Effector memory CD8-positive, alpha-beta T cell (primary cell): ENCODE measurements at regions not wholly inside any gene's neighbourhood (a gene's known extent, or its start where the extent isn't known, plus 50 kb on each side); places are given as distances from the start of the nearest gene placed in this dataset.
"Not testable (repeated sequence)": the region's sequence is repeated elsewhere in the genome, so short reads cannot be mapped to it uniquely, and the experiment has no call there.

Experiments used
- ATAC-seq: fragments of 150-1000 bp; cut with Tn5 transposase; replicated peaks from 2 replicates; pipeline ENCODE4 v1.10.0; 2021; ENCODE audit warnings: mild to moderate bottlenecking, moderate library complexity
- DNase-seq, 3 experiments: peaks; one replicate each; pipeline ENCODE4 v3.0.0; 2021
- H3K27ac Mint-ChIP-seq, 2 donors: one replicate each; pipeline ENCODE4 v1.8.0; 2022; ENCODE audit warnings: mild to moderate bottlenecking in 2 of 2, mixed read lengths in 2 of 2, moderate library complexity in 2 of 2
- H3K27me3 Mint-ChIP-seq, 2 donors: one replicate each; pipeline ENCODE4 v1.8.0; 2022; ENCODE audit warnings: mixed read lengths in 2 of 2
- H3K36me3 Mint-ChIP-seq: one replicate; pipeline ENCODE4 v1.8.0; 2022; ENCODE audit warnings: mild to moderate bottlenecking, moderate library complexity, mixed read lengths; ENCODE audit not compliant: insufficient read depth
- H3K4me1 Mint-ChIP-seq, 2 donors: one replicate each; pipeline ENCODE4 v1.8.0; 2022; ENCODE audit warnings: low read depth in 2 of 2, mixed read lengths in 2 of 2
- H3K4me3 Mint-ChIP-seq, 2 donors: one replicate each; pipeline ENCODE4 v1.8.0; 2022; ENCODE audit warnings: mild to moderate bottlenecking in 2 of 2, mixed read lengths in 2 of 2, moderate library complexity in 2 of 2
- H3K9me3 Mint-ChIP-seq, 2 donors: one replicate each; pipeline ENCODE4 v1.8.0; 2022; ENCODE audit warnings: mixed read lengths in 2 of 2

- no peaks in the 10 kb centered on the region for H3K4me1 Mint-ChIP-seq
- H3K36me3 Mint-ChIP-seq: no peaks in the 10 kb centered on the region
- DNase-seq: no peak
- H3K27ac Mint-ChIP-seq: no peak overlapping the region
- peaks cover 0 to 11% of the 10 kb centered on the region in 2 donors for H3K27me3 Mint-ChIP-seq
- ATAC-seq: no peak
- H3K4me3 Mint-ChIP-seq: no peak overlapping the region
- no peaks in the 10 kb centered on the region for H3K9me3 Mint-ChIP-seq
Observed at GRCh38 chr5:39941416-39941815, 516.6 kb upstream of the DAB2 start.

- no peak overlapping the region for H3K27ac Mint-ChIP-seq
- H3K4me1 Mint-ChIP-seq: no peaks in the 10 kb centered on the region
- no peak overlapping the region for H3K4me3 Mint-ChIP-seq
- no peaks in the 10 kb centered on the region for H3K9me3 Mint-ChIP-seq
- no peak for ATAC-seq
- H3K36me3 Mint-ChIP-seq: no peaks in the 10 kb centered on the region
- peaks cover 12 to 39% of the 10 kb centered on the region in 2 donors for H3K27me3 Mint-ChIP-seq
- DNase-seq: no peak
Observed at GRCh38 chr5:39934830-39935229, 510.1 kb upstream of the DAB2 start.

GRCh38 chr5:39933061-39933460, 508.3 kb upstream of the DAB2 start:
- H3K27me3 Mint-ChIP-seq: peaks cover 12 to 43% of the 10 kb centered on the region in 2 donors
- H3K9me3 Mint-ChIP-seq: no peaks in the 10 kb centered on the region
- ATAC-seq: no peak
- H3K4me3 Mint-ChIP-seq: no peak overlapping the region
- no peak overlapping the region for H3K27ac Mint-ChIP-seq
- no peaks in the 10 kb centered on the region for H3K36me3 Mint-ChIP-seq
- H3K4me1 Mint-ChIP-seq: no peaks in the 10 kb centered on the region
- no peak for DNase-seq

GRCh38 chr5:39928709-39929108, 503.9 kb upstream of the DAB2 start:
- Mint-ChIP-seq H3K27me3 (peaks cover 26% of the 10 kb centered on the region in 2 donors), H3K36me3 (no peaks in the 10 kb centered on the region), H3K4me3 (no peak overlapping the region), H3K4me1 (no peaks in the 10 kb centered on the region), H3K27ac (no peak overlapping the region), H3K9me3 (no peaks in the 10 kb centered on the region)
- ATAC-seq (no peak), DNase-seq (no peak)

GRCh38 chr5:39919876-39920275, 495.1 kb upstream of the DAB2 start:
- peaks cover 0 to 5% of the 10 kb centered on the region in 2 donors for H3K27me3 Mint-ChIP-seq
- DNase-seq (no peak), ATAC-seq (no peak)
- no peak overlapping the region for H3K27ac Mint-ChIP-seq
- no peaks in the 10 kb centered on the region for H3K36me3 Mint-ChIP-seq
- H3K9me3 Mint-ChIP-seq: no peaks in the 10 kb centered on the region
- no peak overlapping the region for H3K4me3 Mint-ChIP-seq
- no peaks in the 10 kb centered on the region for H3K4me1 Mint-ChIP-seq

- no peak for DNase-seq
- H3K27me3 Mint-ChIP-seq: peaks cover 27 to 30% of the 10 kb centered on the region in 2 donors
- no peak overlapping the region for H3K27ac Mint-ChIP-seq
- H3K36me3 Mint-ChIP-seq: no peaks in the 10 kb centered on the region
- no peak overlapping the region for H3K4me3 Mint-ChIP-seq
- no peaks in the 10 kb centered on the region for H3K9me3 Mint-ChIP-seq
- H3K4me1 Mint-ChIP-seq: no peaks in the 10 kb centered on the region
- no peak for ATAC-seq
Observed at GRCh38 chr5:39912906-39913305, 488.1 kb upstream of the DAB2 start.

GRCh38 chr5:39907267-39907951, 482.6 kb upstream of the DAB2 start:
- ATAC-seq, H3K4me3 Mint-ChIP-seq, H3K4me1 Mint-ChIP-seq, DNase-seq, H3K27ac Mint-ChIP-seq, H3K36me3 Mint-ChIP-seq, H3K9me3 Mint-ChIP-seq: not testable (repeated sequence)
- peaks cover 59 to 65% of the 10 kb centered on the region in 2 donors for H3K27me3 Mint-ChIP-seq

GRCh38 chr5:39906146-39906545, 481.4 kb upstream of the DAB2 start:
- Mint-ChIP-seq H3K36me3 (no peaks in the 10 kb centered on the region), H3K27me3 (peaks cover 65 to 66% of the 10 kb centered on the region in 2 donors), H3K9me3 (no peaks in the 10 kb centered on the region), H3K4me1 (no peaks in the 10 kb centered on the region), H3K27ac (no peak overlapping the region), H3K4me3 (no peak overlapping the region)
- DNase-seq (no peak), ATAC-seq (no peak)

GRCh38 chr5:39905356-39905755, 480.6 kb upstream of the DAB2 start:
- Mint-ChIP-seq H3K27me3 (peaks cover 65 to 66% of the 10 kb centered on the region in 2 donors), H3K4me3 (no peak overlapping the region), H3K4me1 (no peaks in the 10 kb centered on the region), H3K27ac (no peak overlapping the region), H3K9me3 (no peaks in the 10 kb centered on the region), H3K36me3 (no peaks in the 10 kb centered on the region)
- DNase-seq (no peak), ATAC-seq (no peak)

GRCh38 chr5:39902626-39903025, 477.8 kb upstream of the DAB2 start:
- H3K4me3 Mint-ChIP-seq: no peak overlapping the region
- peaks cover 45 to 52% of the 10 kb centered on the region in 2 donors for H3K27me3 Mint-ChIP-seq
- DNase-seq (no peak), ATAC-seq (no peak)
- H3K27ac Mint-ChIP-seq: no peak overlapping the region
- H3K4me1 Mint-ChIP-seq: no peaks in the 10 kb centered on the region
- H3K9me3 Mint-ChIP-seq: no peaks in the 10 kb centered on the region
- H3K36me3 Mint-ChIP-seq: no peaks in the 10 kb centered on the region

GRCh38 chr5:39898731-39899130, 474.0 kb upstream of the DAB2 start:
- no peak for DNase-seq
- H3K27ac Mint-ChIP-seq: no peak overlapping the region
- ATAC-seq: no peak
- H3K4me3 Mint-ChIP-seq: no peak overlapping the region
- no peaks in the 10 kb centered on the region for H3K4me1 Mint-ChIP-seq
- H3K9me3 Mint-ChIP-seq: no peaks in the 10 kb centered on the region
- no peaks in the 10 kb centered on the region for H3K36me3 Mint-ChIP-seq
- H3K27me3 Mint-ChIP-seq: peaks cover 18 to 27% of the 10 kb centered on the region in 2 donors

GRCh38 chr5:39896706-39897105, 471.9 kb upstream of the DAB2 start:
- H3K4me1 Mint-ChIP-seq: no peaks in the 10 kb centered on the region
- peaks cover 10 to 17% of the 10 kb centered on the region in 2 donors for H3K27me3 Mint-ChIP-seq
- DNase-seq (no peak), ATAC-seq (no peak)
- no peaks in the 10 kb centered on the region for H3K36me3 Mint-ChIP-seq
- no peaks in the 10 kb centered on the region for H3K9me3 Mint-ChIP-seq
- H3K4me3 Mint-ChIP-seq: no peak overlapping the region
- no peak overlapping the region for H3K27ac Mint-ChIP-seq

- Mint-ChIP-seq H3K4me3 (no peak overlapping the region), H3K27me3 (peaks cover 10 to 16% of the 10 kb centered on the region in 2 donors), H3K4me1 (no peaks in the 10 kb centered on the region), H3K27ac (no peak overlapping the region), H3K9me3 (no peaks in the 10 kb centered on the region), H3K36me3 (no peaks in the 10 kb centered on the region)
- ATAC-seq (no peak), DNase-seq (no peak)
Observed at GRCh38 chr5:39896104-39896503, 471.3 kb upstream of the DAB2 start.

- H3K4me1 Mint-ChIP-seq: no peaks in the 10 kb centered on the region
- no peak for DNase-seq
- no peaks in the 10 kb centered on the region for H3K9me3 Mint-ChIP-seq
- H3K36me3 Mint-ChIP-seq: no peaks in the 10 kb centered on the region
- no peak overlapping the region for H3K27ac Mint-ChIP-seq
- H3K4me3 Mint-ChIP-seq: no peak overlapping the region
- no peak for ATAC-seq
- H3K27me3 Mint-ChIP-seq: peaks cover 10 to 11% of the 10 kb centered on the region in 2 donors
Observed at GRCh38 chr5:39892708-39893107, 467.9 kb upstream of the DAB2 start.
